Stimulated activated effector memory CD8-positive, alpha-beta T cell treated with anti-CD3 and anti-CD28 coated beads, Interleukin-12 subunit alpha, Interleukin-12 subunit beta, amount 100 ng/mL, for 72 hours (primary cell): ENCODE measurements at regions not wholly inside any gene's neighbourhood (a gene's known extent, or its start where the extent isn't known, plus 50 kb on each side); places are given as distances from the start of the nearest gene placed in this dataset.
A peak's percentile ranks its signal among the peaks of the same experiment; 100 is the strongest.

Experiments
- ATAC-seq: fragments of 150-1000 bp; cut with Tn5 transposase; 2 replicates; pipeline ENCODE4 v1.10.0; 2021
- DNase-seq, 2 donors: peaks; one replicate each; pipeline ENCODE4 v3.0.0; 2021 to 2022; ENCODE audit warnings: low spot score in 2 of 2
- H3K27ac Mint-ChIP-seq: one replicate; pipeline ENCODE4 v1.8.0; 2022; ENCODE audit warnings: mild to moderate bottlenecking, mixed read lengths
- H3K36me3 Mint-ChIP-seq: one replicate; pipeline ENCODE4 v1.8.0; 2022; ENCODE audit warnings: mild to moderate bottlenecking, mixed read lengths
- H3K4me1 Mint-ChIP-seq: one replicate; pipeline ENCODE4 v1.8.0; 2022; ENCODE audit warnings: mixed read lengths
- H3K4me3 Mint-ChIP-seq: one replicate; pipeline ENCODE4 v1.8.0; 2022; ENCODE audit warnings: mild to moderate bottlenecking, mixed read lengths
- H3K9me3 Mint-ChIP-seq: one replicate; pipeline ENCODE4 v1.8.0; 2022; ENCODE audit warnings: mixed read lengths

- no peaks in the 10 kb centered on the region for H3K9me3 Mint-ChIP-seq
- H3K4me1 Mint-ChIP-seq, result no peaks in the 10 kb centered on the region
- DNase-seq (no peak), ATAC-seq (peak; percentile 26)
- H3K4me3 Mint-ChIP-seq, result no peak overlapping the region
- H3K36me3 Mint-ChIP-seq, result no peaks in the 10 kb centered on the region
- no peak overlapping the region for H3K27ac Mint-ChIP-seq
Observed at GRCh38 chr14:66425402-66425801, 60.8 kb upstream of the CCDC196 start.

DNA sequence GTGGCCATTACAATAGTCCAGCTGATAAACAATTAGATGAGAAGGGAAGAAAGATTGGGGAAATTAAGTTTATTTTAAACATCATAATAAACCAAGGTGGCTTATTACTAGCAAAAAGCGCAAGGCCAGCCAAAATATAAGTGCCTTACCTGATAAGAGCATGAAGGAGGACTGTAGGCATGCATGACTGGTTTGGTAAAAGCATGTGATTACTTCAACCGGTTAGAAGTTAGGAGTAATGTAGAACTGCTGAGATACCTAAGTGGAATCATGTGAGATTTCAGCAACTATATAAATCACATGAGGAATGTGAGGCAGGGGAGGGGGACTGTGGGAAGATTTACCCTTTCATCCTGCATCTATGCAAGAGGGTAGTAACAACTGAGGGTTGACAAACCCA lies 59.7 kb upstream of the CCDC196 start:
- Mint-ChIP-seq H3K4me3 (no peak overlapping the region), H3K4me1 (no peaks in the 10 kb centered on the region), H3K27ac (no peak overlapping the region), H3K9me3 (no peaks in the 10 kb centered on the region), H3K36me3 (no peaks in the 10 kb centered on the region)
- ATAC-seq (no peak), DNase-seq (no peak)

- H3K9me3 Mint-ChIP-seq, result no peaks in the 10 kb centered on the region
- no peak overlapping the region for H3K27ac Mint-ChIP-seq
- no peaks in the 10 kb centered on the region for H3K4me1 Mint-ChIP-seq
- DNase-seq, result no peak
- ATAC-seq, result no peak
- H3K4me3 Mint-ChIP-seq, result no peak overlapping the region
- H3K36me3 Mint-ChIP-seq, result no peaks in the 10 kb centered on the region
Observed at GRCh38 chr14:66432334-66432733, 53.8 kb upstream of the CCDC196 start.

- no peak for ATAC-seq
- no peak overlapping the region for H3K4me3 Mint-ChIP-seq
Observed at GRCh38 chr14:66434464-66434863, 51.7 kb upstream of the CCDC196 start.

DNA sequence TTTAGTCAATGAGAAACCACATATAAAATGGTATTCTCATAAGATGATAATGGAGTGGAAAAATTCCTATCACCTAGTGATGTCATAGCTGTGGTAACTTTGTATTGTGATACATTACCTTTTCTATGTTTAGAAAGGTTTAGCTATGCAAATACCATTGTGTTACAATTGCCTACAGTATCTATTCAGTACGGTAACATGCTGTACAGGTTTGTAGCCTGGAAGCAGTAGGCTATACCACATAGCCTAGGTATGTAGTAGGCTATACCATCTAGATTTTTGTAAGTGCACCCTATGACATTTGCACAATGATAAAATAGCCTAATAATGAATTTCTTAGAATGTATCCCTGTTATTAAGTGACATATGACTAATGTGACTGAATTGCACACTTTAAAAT lies 50.5 kb upstream of the CCDC196 start:
- H3K4me3 Mint-ChIP-seq, result no peak overlapping the region
- no peak overlapping the region for H3K27ac Mint-ChIP-seq
- ATAC-seq (no peak), DNase-seq (no peak)
- H3K36me3 Mint-ChIP-seq, result no peaks in the 10 kb centered on the region
- H3K9me3 Mint-ChIP-seq, result peaks cover 17% of the 10 kb centered on the region
- no peaks in the 10 kb centered on the region for H3K4me1 Mint-ChIP-seq

More at GRCh38 chr14:66434464-66434863, 51.7 kb upstream of the CCDC196 start:
- no peaks in the 10 kb centered on the region for H3K4me1 Mint-ChIP-seq
- peaks cover 8% of the 10 kb centered on the region for H3K9me3 Mint-ChIP-seq
- H3K27ac Mint-ChIP-seq, result no peak overlapping the region
- no peak for DNase-seq
- H3K36me3 Mint-ChIP-seq, result no peaks in the 10 kb centered on the region
